HCT116 (cell line): ENCODE measurements at regions not wholly inside any gene's neighbourhood (a gene's known extent, or its start where the extent isn't known, plus 50 kb on each side); places are given as distances from the start of the nearest gene placed in this dataset.

Experiments
- ATAC-seq: fragments of 200-7000 bp; cut with Tn5 transposase; 2 replicates; pipeline ENCODE4 v1.9.1; 2020; ENCODE audit warnings: mild to moderate bottlenecking, moderate library complexity
- BruUV-seq: library from RNA; stranded (reverse); fragments of 400-500 nt; replicated peaks from 2 replicates; lab custom pipeline; 2021; lab: Mats Ljungman, UMichigan
- CTCF ChIA-PET: fragments of 300-600 bp; sonication (Branson Sonifier 250); formaldehyde crosslinking; loops from one replicate; lab custom pipeline; 2021; ENCODE audit warnings: antibody characterized with exemption; lab: Charles Lee
- POLR2A ChIA-PET: fragments of 300-600, 350-600 bp; sonication (Branson Sonifier 250); formaldehyde crosslinking; loops from one replicate; lab custom pipeline; 2021; ENCODE audit warnings: antibody characterized with exemption; lab: Charles Lee
- RAD21 ChIA-PET, 2 experiments: fragments of 300-600 bp; sonication (Branson Sonifier 250); formaldehyde crosslinking; loops; one replicate each; lab custom pipeline; 2023; ENCODE audit warnings: low total read pairs in 2 of 2; ENCODE audit not compliant: uncharacterized antibody in 2 of 2, unreplicated experiment in 2 of 2, low non-redundant PET in 1 of 2; lab: Charles Lee
- DNase-seq: peaks from one replicate; pipeline ENCODE4 v3.0.0-alpha.2; 2010; ENCODE audit warnings: low read depth, low spot score
- H2AFZ ChIP-seq: fragments of 200-600 bp; shearing (Covaris generic), sonication (generic); 2 replicates; pipeline ENCODE4 v1.6.1; 2017; ENCODE audit warnings: low read depth, mixed run types, mixed read lengths, antibody characterized with exemption, low read length; ENCODE audit not compliant: poor library complexity, severe bottlenecking
- H3K27ac ChIP-seq: 2 replicates; pipeline ENCODE4 v1.5.1; 2012; ENCODE audit warnings: low read depth, low read length
- H3K27me3 ChIP-seq: fragments of 200-600 bp; sonication (generic); 2 replicates; pipeline ENCODE4 v1.6.1; 2016; ENCODE audit warnings: mixed run types, low read length, mixed read lengths; ENCODE audit not compliant: insufficient read depth
- H3K36me3 ChIP-seq, 2 experiments: fragments of 200-500 bp in 1 of 2; fragments of 200-600 bp in 1 of 2; sonication (Bioruptor generic) in 1 of 2; sonication (generic) in 1 of 2; 2 replicates each; pipeline versions ENCODE4 v1.5.1 to v1.6.1; 2014 to 2016; ENCODE audit warnings: low read length in 2 of 2, inconsistent platforms in 1 of 2, mixed read lengths in 1 of 2, mixed run types in 1 of 2; ENCODE audit not compliant: insufficient read depth in 2 of 2, control insufficient read depth in 1 of 2
- H3K4me1 ChIP-seq, 2 experiments: fragments of 200-600 bp in 1 of 2; sonication (generic) in 1 of 2; 2 replicates each; pipeline versions ENCODE4 v1.5.1 to v1.6.1; 2012 to 2017; ENCODE audit warnings: low read length in 2 of 2, inconsistent platforms in 1 of 2, mild to moderate bottlenecking in 1 of 2, mixed read lengths in 1 of 2, mixed run types in 1 of 2, moderate library complexity in 1 of 2; ENCODE audit not compliant: insufficient read depth in 2 of 2, control insufficient read depth in 1 of 2
- H3K4me2 ChIP-seq: fragments of 200-600 bp; sonication (generic); 2 replicates; pipeline ENCODE4 v1.6.1; 2017; ENCODE audit warnings: mixed run types, low read length, mixed read lengths
- H3K4me3 ChIP-seq, 2 experiments: fragments of 200-600 bp in 1 of 2; sonication (generic) in 1 of 2; replicated peaks in 1 of 2; 2 replicates each; pipeline ENCODE4 v1.5.1; 2011 to 2016; ENCODE audit warnings: low read length in 2 of 2, control low read depth in 1 of 2, low read depth in 1 of 2, mild to moderate bottlenecking in 1 of 2, mixed read lengths in 1 of 2, mixed run types in 1 of 2
- H3K79me2 ChIP-seq: fragments of 200-600 bp; sonication (generic); 2 replicates; pipeline ENCODE4 v1.6.1; 2017; ENCODE audit warnings: mild to moderate bottlenecking, mixed run types, low read length, moderate library complexity, mixed read lengths; ENCODE audit not compliant: insufficient read depth
- H3K9ac ChIP-seq: fragments of 200-600 bp; sonication (generic); 2 replicates; pipeline ENCODE4 v1.6.1; 2016; ENCODE audit warnings: low read length, mixed read lengths
- H3K9me2 ChIP-seq: fragments of 200-600 bp; sonication (generic), shearing (Covaris generic); 2 replicates; pipeline ENCODE4 v1.6.1; 2017; ENCODE audit warnings: mixed run types, mild to moderate bottlenecking, moderate library complexity; ENCODE audit not compliant: insufficient read depth
- H3K9me3 ChIP-seq, 2 experiments: fragments of 200-500 bp in 1 of 2; fragments of 200-600 bp in 1 of 2; sonication (Bioruptor generic) in 1 of 2; sonication (generic) in 1 of 2; 2 replicates each; pipeline ENCODE4 v1.6.1; 2014 to 2017; ENCODE audit warnings: low read length in 2 of 2, mixed read lengths in 2 of 2, inconsistent platforms in 1 of 2, low read depth in 1 of 2, mild to moderate bottlenecking in 1 of 2, mixed run types in 1 of 2, moderate library complexity in 1 of 2; ENCODE audit not compliant: control insufficient read depth in 1 of 2, insufficient read depth in 1 of 2
- H4K20me1 ChIP-seq: fragments of 200-600 bp; sonication (generic), shearing (Covaris generic); 2 replicates; pipeline ENCODE4 v1.6.1; 2017; ENCODE audit warnings: mixed run types, mild to moderate bottlenecking, moderate library complexity; ENCODE audit not compliant: insufficient read depth
- ELF1 ChIP-seq: IDR thresholded peaks from 2 replicates; pipeline ENCODE4 v1.6.1; 2012; ENCODE audit warnings: low read depth, borderline replicate concordance
- SIN3A ChIP-seq: IDR thresholded peaks from 2 replicates; pipeline ENCODE4 v1.6.1; 2012; ENCODE audit warnings: low read depth
- TCF7L2 ChIP-seq: IDR thresholded peaks from 2 replicates; pipeline ENCODE4 v1.7.0; 2011; ENCODE audit warnings: borderline replicate concordance, inconsistent platforms; ENCODE audit not compliant: insufficient read depth, insufficient read length; ENCODE audit errors: extremely low read depth
- ZFX ChIP-seq: fragments of 450-650 bp; IDR thresholded peaks from 2 replicates; pipeline ENCODE4 v1.6.1; 2017
- ZNF274 ChIP-seq: fragments of 200-500 bp; sonication (Bioruptor generic); IDR thresholded peaks from 2 replicates; pipeline ENCODE4 v1.6.1; 2014; ENCODE audit warnings: mild to moderate bottlenecking, low read depth, low read length, inconsistent platforms
- intact Hi-C: fragments of 100-400 bp; cut with micrococcal nuclease; formaldehyde crosslinking; loops from 2 replicates; pipeline ENCODE4 v1.10.0; 2022
- TF ChIP-seq, protein P1 (sequence below): IDR thresholded peaks from 2 replicates; pipeline ENCODE4 v1.6.1; 2012
- TF ChIP-seq, protein P2 (sequence below): IDR thresholded peaks from 2 replicates; pipeline ENCODE4 v1.6.1; 2012; ENCODE audit warnings: low read depth

DNA sequence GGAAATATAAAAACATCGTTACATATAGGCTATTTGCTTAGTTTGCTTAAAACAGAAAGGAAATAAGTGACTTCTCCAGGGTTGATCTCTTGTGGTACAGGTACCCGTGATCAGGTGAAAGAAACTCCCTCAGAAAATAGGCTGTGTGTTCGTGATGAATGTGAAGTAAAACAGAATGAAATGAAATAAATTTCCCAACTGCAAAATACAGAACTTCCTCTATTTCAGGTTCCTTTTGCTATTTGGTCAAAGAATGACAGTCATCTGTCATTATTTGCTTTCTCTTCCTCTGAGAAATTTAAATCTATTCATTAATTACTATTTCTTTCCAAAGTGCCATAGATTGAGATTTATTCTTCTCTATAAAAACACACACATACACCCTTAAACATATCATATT, 408.1 kb downstream of the FAM170A start:
- ATAC-seq, result no peak
- Histone ChIP-seq H3K27me3 (no peaks in the 10 kb centered on the region), H3K4me2 (no peak overlapping the region), H3K9ac (no peak overlapping the region), H3K79me2 (no peaks in the 10 kb centered on the region), H3K4me3 (no peak overlapping the region), H3K9me3 (no peaks in the 10 kb centered on the region), H2AFZ (no peak overlapping the region), H3K36me3 (no peaks in the 10 kb centered on the region), H3K27ac (no peak overlapping the region), H3K4me1 (no peaks in the 10 kb centered on the region), H3K9me2 (no peaks in the 10 kb centered on the region), H4K20me1 (no peaks in the 10 kb centered on the region)
- no TSS peak for BruUV-seq
- TF ChIP-seq SIN3A (no peak), ZNF274 (no peak), ELF1 (no peak), TCF7L2 (no peak), ZFX (no peak)
- TF ChIP-seq, protein P1, sequence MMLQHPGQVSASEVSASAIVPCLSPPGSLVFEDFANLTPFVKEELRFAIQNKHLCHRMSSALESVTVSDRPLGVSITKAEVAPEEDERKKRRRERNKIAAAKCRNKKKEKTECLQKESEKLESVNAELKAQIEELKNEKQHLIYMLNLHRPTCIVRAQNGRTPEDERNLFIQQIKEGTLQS, result no peak
- TF ChIP-seq, protein P2, sequence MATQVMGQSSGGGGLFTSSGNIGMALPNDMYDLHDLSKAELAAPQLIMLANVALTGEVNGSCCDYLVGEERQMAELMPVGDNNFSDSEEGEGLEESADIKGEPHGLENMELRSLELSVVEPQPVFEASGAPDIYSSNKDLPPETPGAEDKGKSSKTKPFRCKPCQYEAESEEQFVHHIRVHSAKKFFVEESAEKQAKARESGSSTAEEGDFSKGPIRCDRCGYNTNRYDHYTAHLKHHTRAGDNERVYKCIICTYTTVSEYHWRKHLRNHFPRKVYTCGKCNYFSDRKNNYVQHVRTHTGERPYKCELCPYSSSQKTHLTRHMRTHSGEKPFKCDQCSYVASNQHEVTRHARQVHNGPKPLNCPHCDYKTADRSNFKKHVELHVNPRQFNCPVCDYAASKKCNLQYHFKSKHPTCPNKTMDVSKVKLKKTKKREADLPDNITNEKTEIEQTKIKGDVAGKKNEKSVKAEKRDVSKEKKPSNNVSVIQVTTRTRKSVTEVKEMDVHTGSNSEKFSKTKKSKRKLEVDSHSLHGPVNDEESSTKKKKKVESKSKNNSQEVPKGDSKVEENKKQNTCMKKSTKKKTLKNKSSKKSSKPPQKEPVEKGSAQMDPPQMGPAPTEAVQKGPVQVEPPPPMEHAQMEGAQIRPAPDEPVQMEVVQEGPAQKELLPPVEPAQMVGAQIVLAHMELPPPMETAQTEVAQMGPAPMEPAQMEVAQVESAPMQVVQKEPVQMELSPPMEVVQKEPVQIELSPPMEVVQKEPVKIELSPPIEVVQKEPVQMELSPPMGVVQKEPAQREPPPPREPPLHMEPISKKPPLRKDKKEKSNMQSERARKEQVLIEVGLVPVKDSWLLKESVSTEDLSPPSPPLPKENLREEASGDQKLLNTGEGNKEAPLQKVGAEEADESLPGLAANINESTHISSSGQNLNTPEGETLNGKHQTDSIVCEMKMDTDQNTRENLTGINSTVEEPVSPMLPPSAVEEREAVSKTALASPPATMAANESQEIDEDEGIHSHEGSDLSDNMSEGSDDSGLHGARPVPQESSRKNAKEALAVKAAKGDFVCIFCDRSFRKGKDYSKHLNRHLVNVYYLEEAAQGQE, result no peak
- intact Hi-C loops, result no loop called here
- CTCF ChIA-PET, result no interaction called here
- RAD21 ChIA-PET, result no interaction called here
- POLR2A ChIA-PET, result no interaction called here
- no peak for DNase-seq
